ENCODE measurements at regions not wholly inside any gene's neighbourhood (a gene's known extent, or its start where the extent isn't known, plus 50 kb on each side); places are given as distances from the start of the nearest gene placed in this dataset.

GRCh38 chr3:30076899-30077298 is 529.5 kb upstream of the TGFBR2 start:
- Histone ChIP-seq H3K23ac (ENCODE audit: insufficient read length) (no peak overlapping the region), H3K4me3 (ENCODE audit: extremely low read depth in 1 of 4, insufficient read depth in 2 of 4, low read depth in 3 of 4, low read length in 4 of 4) (no peak overlapping the region), H3K36me3 (ENCODE audit: control insufficient read depth in 2 of 4, insufficient read depth in 4 of 4, low read length in 3 of 4) (no peaks in the 10 kb centered on the region), H4K8ac (ENCODE audit: extremely low read depth, insufficient read depth, low read length) (no peak overlapping the region), H4K20me1 (replicated peaks in 1 of 2; ENCODE audit: control insufficient read depth in 1 of 2, insufficient read depth in 2 of 2, low read length in 2 of 2) (no peaks in the 10 kb centered on the region), H3K79me2 (ENCODE audit: control insufficient read depth in 1 of 2, insufficient read depth in 2 of 2, low read length in 2 of 2) (no peaks in the 10 kb centered on the region), H3K4ac (replicated peaks; ENCODE audit: insufficient read length, low read depth, low read length) (no peak overlapping the region), H3K27ac (ENCODE audit: low read depth, low read length) (no peak overlapping the region), H3K9ac (replicated peaks in 1 of 4; ENCODE audit: extremely low read depth in 1 of 4, low read depth in 3 of 4, low read length in 3 of 4) (no peak overlapping the region), H3K23me2 (ENCODE audit: low read depth, low read length) (no peaks in the 10 kb centered on the region), H4K91ac (replicated peaks; ENCODE audit: insufficient read length, low read length) (no peak overlapping the region), H2AK5ac (ENCODE audit: low read depth, low read length) (no peak overlapping the region), H3K4me1 (replicated peaks in 1 of 4; ENCODE audit: control insufficient read depth in 3 of 4, insufficient read depth in 4 of 4, low read length in 3 of 4) (no peaks in the 10 kb centered on the region), H4K5ac (ENCODE audit: insufficient read length, low read depth, low read length) (no peak overlapping the region), H2BK5ac (ENCODE audit: low read depth, low read length) (no peak overlapping the region), H3K9me3 (ENCODE audit: insufficient read depth in 2 of 2, low read depth in 1 of 2, low read length in 1 of 2) (no peaks in the 10 kb centered on the region), H2BK12ac (ENCODE audit: low read depth, low read length) (no peak overlapping the region), H3K18ac (ENCODE audit: extremely low read depth, low read length) (no peak overlapping the region), H2BK120ac (replicated peaks; ENCODE audit: low read depth, low read length) (no peak overlapping the region), H3K79me1 (ENCODE audit: low read depth, low read length) (no peaks in the 10 kb centered on the region), H3K14ac (ENCODE audit: insufficient read length) (no peak overlapping the region), H3K4me2 (ENCODE audit: insufficient read depth in 1 of 2, low read depth in 2 of 2, low read length in 2 of 2) (no peak overlapping the region), H2AFZ (ENCODE audit: low read length) (no peak overlapping the region), H3K27me3 (replicated peaks in 1 of 4; ENCODE audit: control insufficient read depth in 3 of 4, extremely low read depth in 1 of 4, insufficient read depth in 3 of 4, low read length in 3 of 4) (peaks cover 13 to 36% (median 22%) of the 10 kb centered on the region in 4 experiments), H3K56ac (replicated peaks; ENCODE audit: insufficient read length, low read depth, low read length) (no peak overlapping the region), H2BK15ac (ENCODE audit: low read length) (no peak overlapping the region), H2BK20ac (ENCODE audit: low read length) (no peak overlapping the region)
- TF ChIP-seq YY1 (IDR thresholded peaks at IDR 0.05; ENCODE audit: low read depth, low read length) = no peak
- no peak for TF ChIP-seq GTF2F1 (IDR thresholded peaks at IDR 0.05; ENCODE audit: borderline replicate concordance, low read depth, low read length)
- TF ChIP-seq KDM5A (IDR thresholded peaks at IDR 0.05; ENCODE audit: low read length) = no peak
- TF ChIP-seq EP300 (IDR thresholded peaks at IDR 0.05; ENCODE audit: borderline replicate concordance in 1 of 2, low read depth in 2 of 2, low read length in 2 of 2) = no peak
- no peak for TF ChIP-seq CREB1 (IDR thresholded peaks at IDR 0.05)
- FAIRE-seq = no peak
- DNase-seq (ENCODE audit: low read depth in 1 of 2, low spot score in 2 of 2) = no peak
- ChIA-PET POLR2A (ENCODE audit: partially characterized antibody) (interaction anchor here (0.8 kb wide), 1 partner anchor 9 kb away, joined by 3 read pairs; no protein-coding TSS in a partner anchor), CTCF (ENCODE audit: partially characterized antibody) (interaction anchor here (1.0 to 1.2 kb wide), 2 partner anchors 16 to 123 kb away, joined by 3 read pairs; no protein-coding TSS in a partner anchor)
